ENCODE measurements at regions not wholly inside any gene's neighbourhood (a gene's known extent, or its start where the extent isn't known, plus 50 kb on each side); places are given as distances from the start of the nearest gene placed in this dataset.

DNA sequence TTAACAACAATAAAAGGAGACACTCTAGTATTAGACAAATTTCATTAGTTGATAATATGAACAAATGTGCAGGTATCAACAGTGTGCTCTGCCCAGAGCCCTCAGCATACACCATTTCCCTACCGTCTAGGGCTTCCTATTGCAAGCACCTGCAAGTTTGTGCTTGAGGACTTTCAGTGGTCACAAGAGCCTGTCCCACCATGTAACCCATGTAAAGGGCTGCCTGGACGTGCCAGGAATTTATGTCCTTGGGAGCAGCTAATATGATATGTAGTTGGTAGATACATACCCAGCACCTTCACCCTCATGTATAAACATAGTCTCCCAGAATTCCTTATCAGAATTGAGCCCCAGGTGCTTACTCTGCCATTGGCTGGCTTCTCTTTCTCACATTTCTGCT is 128.0 kb downstream of the UFM1 start:
- Histone ChIP-seq H3K4me1 (no peaks in the 10 kb centered on the region), H3K4me3 (no peak overlapping the region), H3K9me3 (replicated peaks) (no peaks in the 10 kb centered on the region), H3K27ac (no peak overlapping the region), H3K27me3 (no peaks in the 10 kb centered on the region), H3K36me3 (no peaks in the 10 kb centered on the region)
- no peak for DNase-seq

GRCh38 chr13:38483623-38484022 is 134.0 kb downstream of the UFM1 start:
- Histone ChIP-seq H3K4me1 (no peaks in the 10 kb centered on the region), H3K4me3 (no peak overlapping the region), H3K27me3 (no peaks in the 10 kb centered on the region), H3K36me3 (no peaks in the 10 kb centered on the region), H3K27ac (no peak overlapping the region), H3K9me3 (replicated peaks) (no peaks in the 10 kb centered on the region)
- DNase-seq: no peak

- H3K27me3 ChIP-seq: no peaks in the 10 kb centered on the region
- no peaks in the 10 kb centered on the region for H3K4me1 ChIP-seq
Measured at GRCh38 chr13:38490657-38491056, 141.0 kb downstream of the UFM1 start.

GRCh38 chr13:38494445-38494844 is 144.8 kb downstream of the UFM1 start:
- Histone ChIP-seq H3K4me1 (no peaks in the 10 kb centered on the region), H3K27me3 (no peaks in the 10 kb centered on the region), H3K36me3 (no peaks in the 10 kb centered on the region), H3K4me3 (no peak overlapping the region), H3K27ac (no peak overlapping the region), H3K9me3 (replicated peaks) (no peaks in the 10 kb centered on the region)
- DNase-seq: no peak

More at GRCh38 chr13:38490657-38491056, 141.0 kb downstream of the UFM1 start:
- H3K36me3 ChIP-seq: no peaks in the 10 kb centered on the region
- H3K9me3 ChIP-seq (replicated peaks): no peaks in the 10 kb centered on the region
- no peak for DNase-seq
- H3K4me3 ChIP-seq: no peak overlapping the region
- H3K27ac ChIP-seq: no peak overlapping the region

- no peaks in the 10 kb centered on the region for H3K9me3 ChIP-seq (replicated peaks)
- H3K27me3 ChIP-seq: no peaks in the 10 kb centered on the region
- no peaks in the 10 kb centered on the region for H3K4me1 ChIP-seq
- no peaks in the 10 kb centered on the region for H3K36me3 ChIP-seq
- no peak overlapping the region for H3K4me3 ChIP-seq
- no peak for DNase-seq
- H3K27ac ChIP-seq: no peak overlapping the region
Measured at GRCh38 chr13:38496917-38497316, 147.3 kb downstream of the UFM1 start.

GRCh38 chr13:38498271-38498670 is 148.6 kb downstream of the UFM1 start:
- Histone ChIP-seq H3K36me3 (no peaks in the 10 kb centered on the region), H3K9me3 (replicated peaks) (no peaks in the 10 kb centered on the region), H3K27ac (no peak overlapping the region), H3K4me1 (no peaks in the 10 kb centered on the region), H3K4me3 (no peak overlapping the region), H3K27me3 (no peaks in the 10 kb centered on the region)
- no peak for DNase-seq

GRCh38 chr13:38514575-38514974 is 164.9 kb downstream of the UFM1 start:
- no peak for DNase-seq
- H3K27me3 ChIP-seq: no peaks in the 10 kb centered on the region
- no peak overlapping the region for H3K27ac ChIP-seq
- peaks cover 12% of the 10 kb centered on the region for H3K4me1 ChIP-seq
- no peaks in the 10 kb centered on the region for H3K9me3 ChIP-seq (replicated peaks)
- H3K4me3 ChIP-seq: no peak overlapping the region
- no peaks in the 10 kb centered on the region for H3K36me3 ChIP-seq

DNA sequence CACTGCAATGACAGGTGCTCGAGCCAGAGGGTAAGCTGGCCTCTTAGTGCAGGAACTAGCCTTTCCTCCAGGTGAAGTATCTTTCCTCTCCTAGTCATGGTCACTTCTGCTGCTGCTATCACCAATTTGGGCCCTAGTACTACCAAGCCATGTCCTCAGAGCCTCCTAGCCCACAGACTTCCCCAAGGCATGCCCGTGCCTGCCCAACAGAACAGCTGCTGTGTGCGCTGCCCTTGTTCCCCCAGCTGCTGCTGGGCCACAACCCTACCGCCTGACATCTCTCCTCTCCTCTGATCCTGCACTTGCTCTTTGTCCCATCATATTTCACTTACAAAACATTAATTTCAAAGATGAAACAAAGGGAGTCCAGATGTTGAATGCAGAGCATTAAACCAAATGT is 168.5 kb upstream of the FREM2 start:
- Histone ChIP-seq H3K27ac (peak overlapping the region; percentile 38), H3K9me3 (replicated peaks) (no peaks in the 10 kb centered on the region), H3K27me3 (no peaks in the 10 kb centered on the region), H3K36me3 (no peaks in the 10 kb centered on the region), H3K4me3 (no peak overlapping the region), H3K4me1 (peaks cover 12% of the 10 kb centered on the region)
- DNase-seq: peak; percentile 87 to 93

GRCh38 chr13:38519229-38519911 is 167.5 kb upstream of the FREM2 start:
- Histone ChIP-seq H3K36me3 (no peaks in the 10 kb centered on the region), H3K4me3 (no peak overlapping the region)
- DNase-seq: no peak

GRCh38 chr13:38520041-38520440 is 166.8 kb upstream of the FREM2 start:
- H3K4me3 ChIP-seq: no peak overlapping the region
- H3K36me3 ChIP-seq: no peaks in the 10 kb centered on the region
- H3K9me3 ChIP-seq (replicated peaks): no peaks in the 10 kb centered on the region
- H3K27ac ChIP-seq: no peak overlapping the region
- H3K27me3 ChIP-seq: no peaks in the 10 kb centered on the region
- peaks cover 12% of the 10 kb centered on the region for H3K4me1 ChIP-seq
- no peak for DNase-seq

More at GRCh38 chr13:38519229-38519911, 167.5 kb upstream of the FREM2 start:
- Histone ChIP-seq H3K4me1 (peaks cover 12% of the 10 kb centered on the region), H3K9me3 (replicated peaks) (no peaks in the 10 kb centered on the region), H3K27me3 (no peaks in the 10 kb centered on the region), H3K27ac (no peak overlapping the region)

DNA sequence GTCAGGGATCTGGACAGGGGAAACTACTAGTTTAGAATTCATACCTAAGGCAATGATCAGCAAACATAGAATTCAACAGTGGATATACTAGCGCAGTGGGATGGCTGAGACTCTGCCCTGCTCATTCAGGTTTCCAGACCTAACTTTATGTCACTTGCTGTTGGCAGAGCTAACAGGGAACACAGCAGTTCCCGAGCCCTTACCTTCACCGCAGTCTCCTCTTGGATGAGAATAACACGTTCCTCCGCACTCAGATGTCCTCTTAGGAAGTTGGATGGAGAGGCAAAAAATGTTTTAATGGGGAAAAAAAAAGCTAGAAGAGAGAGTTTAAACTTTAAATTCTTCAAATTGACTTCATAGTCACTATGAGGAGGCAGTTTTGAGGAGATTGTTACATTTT is 159.7 kb upstream of the FREM2 start:
- Histone ChIP-seq H3K36me3 (no peaks in the 10 kb centered on the region), H3K27ac (no peak overlapping the region), H3K4me3 (no peak overlapping the region), H3K9me3 (replicated peaks) (no peaks in the 10 kb centered on the region), H3K27me3 (no peaks in the 10 kb centered on the region), H3K4me1 (no peaks in the 10 kb centered on the region; the same call in 1 of the 2 replicates)
- no peak for DNase-seq

DNA sequence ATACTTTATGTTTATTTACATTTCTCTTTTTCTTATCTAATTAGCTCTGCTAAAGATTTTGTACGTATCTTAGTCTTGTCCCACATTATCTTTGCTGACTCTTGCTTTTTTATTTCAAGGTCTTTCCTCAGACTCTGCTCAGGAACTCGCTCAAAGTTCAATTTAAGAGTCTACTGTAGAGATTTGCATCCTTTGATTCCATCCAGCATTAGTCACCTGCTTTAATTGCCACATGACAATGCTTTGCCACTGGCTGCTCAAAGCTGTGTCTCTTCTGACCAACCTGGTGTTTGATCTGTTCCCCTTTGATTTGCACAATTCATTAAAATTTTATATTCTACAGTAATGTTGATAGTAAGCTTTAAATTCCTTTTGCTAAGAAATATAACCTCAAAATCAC is 157.9 kb upstream of the FREM2 start:
- Histone ChIP-seq H3K4me3 (no peak overlapping the region), H3K9me3 (replicated peaks) (no peaks in the 10 kb centered on the region), H3K4me1 (no peaks in the 10 kb centered on the region; the same call in 1 of the 2 replicates), H3K27me3 (no peaks in the 10 kb centered on the region), H3K27ac (no peak overlapping the region), H3K36me3 (no peaks in the 10 kb centered on the region)
- no peak for DNase-seq

- no peaks in the 10 kb centered on the region for H3K36me3 ChIP-seq
- peak in 1 of 2 experiments; percentile 34 for DNase-seq
Measured at GRCh38 chr13:38530492-38530891, 156.4 kb upstream of the FREM2 start.

DNA sequence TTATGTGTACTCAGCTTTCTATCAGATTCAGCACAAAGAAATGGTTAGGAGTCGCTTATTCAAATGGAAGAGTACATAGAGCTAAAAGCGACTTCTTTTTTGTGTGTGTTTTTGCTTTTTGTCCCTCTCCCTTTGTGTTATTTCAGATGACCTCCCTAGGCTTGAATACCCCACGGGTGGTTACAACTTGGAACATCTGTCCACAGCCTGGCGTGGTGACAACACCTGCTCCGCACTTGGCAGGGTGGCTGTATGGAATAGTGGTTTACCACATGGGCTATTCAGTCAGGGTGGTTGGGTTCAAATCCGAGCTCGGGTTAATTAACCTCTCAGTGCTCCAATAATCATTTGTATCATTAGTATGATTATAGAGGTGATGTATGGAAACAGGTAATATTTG is 151.6 kb upstream of the FREM2 start:
- Histone ChIP-seq H3K4me1 (no peaks in the 10 kb centered on the region), H3K36me3 (no peaks in the 10 kb centered on the region), H3K27me3 (no peaks in the 10 kb centered on the region; the same call in 1 of the 2 replicates), H3K4me3 (no peak overlapping the region), H3K27ac (no peak overlapping the region), H3K9me3 (replicated peaks) (no peaks in the 10 kb centered on the region)
- peak; percentile 45 to 69 for DNase-seq

More at GRCh38 chr13:38530492-38530891, 156.4 kb upstream of the FREM2 start:
- H3K9me3 ChIP-seq (replicated peaks): no peaks in the 10 kb centered on the region
- H3K27ac ChIP-seq: no peak overlapping the region
- H3K4me1 ChIP-seq: no peaks in the 10 kb centered on the region; the same call in 1 of the 2 replicates
- no peak overlapping the region for H3K4me3 ChIP-seq
- H3K27me3 ChIP-seq: no peaks in the 10 kb centered on the region

GRCh38 chr13:38537051-38537450 is 149.8 kb upstream of the FREM2 start:
- no peaks in the 10 kb centered on the region; the same call in 1 of the 2 replicates for H3K27me3 ChIP-seq
- H3K36me3 ChIP-seq: no peaks in the 10 kb centered on the region
- DNase-seq: no peak
- H3K4me1 ChIP-seq: no peaks in the 10 kb centered on the region
- no peak overlapping the region for H3K27ac ChIP-seq
- no peaks in the 10 kb centered on the region for H3K9me3 ChIP-seq (replicated peaks)
- no peak overlapping the region for H3K4me3 ChIP-seq

- H3K36me3 ChIP-seq: no peaks in the 10 kb centered on the region
- H3K4me1 ChIP-seq: no peaks in the 10 kb centered on the region
- no peak for DNase-seq
- no peak overlapping the region for H3K27ac ChIP-seq
- H3K4me3 ChIP-seq: no peak overlapping the region
- H3K9me3 ChIP-seq (replicated peaks): no peaks in the 10 kb centered on the region
- H3K27me3 ChIP-seq: no peaks in the 10 kb centered on the region; the same call in 1 of the 2 replicates
Measured at GRCh38 chr13:38538422-38538821, 148.5 kb upstream of the FREM2 start.

Data from SJCRH30 (cell line).